Renal cortical epithelial cell (primary cell): ENCODE measurements at regions not wholly inside any gene's neighbourhood (a gene's known extent, or its start where the extent isn't known, plus 50 kb on each side); places are given as distances from the start of the nearest gene placed in this dataset.

Experiments used
- DNase-seq: peaks from one replicate; pipeline ENCODE4 v3.0.0-alpha.2; 2011; ENCODE audit warnings: low read depth

GRCh38 chr1:101316799-101317198 is 80.0 kb downstream of the S1PR1 start:
- DNase-seq = peak; percentile 78

GRCh38 chr1:101317590-101317989 is 80.8 kb downstream of the S1PR1 start:
- DNase-seq = no peak

- no peak for DNase-seq
Measured at GRCh38 chr1:101323535-101323934, 86.7 kb downstream of the S1PR1 start.

GRCh38 chr1:101325144-101325543 is 88.3 kb downstream of the S1PR1 start:
- DNase-seq = peak; percentile 55

GRCh38 chr1:101330427-101331130 is 93.8 kb downstream of the S1PR1 start:
- DNase-seq = peak; percentile 79

GRCh38 chr1:101331794-101332193 is 95.0 kb downstream of the S1PR1 start:
- DNase-seq = no peak

- no peak for DNase-seq
Measured at GRCh38 chr1:101332633-101333032, 95.8 kb downstream of the S1PR1 start.

- peak; percentile 50 for DNase-seq
Measured at GRCh38 chr1:101333186-101333585, 96.4 kb downstream of the S1PR1 start.

GRCh38 chr1:101337968-101338367 is 101.1 kb downstream of the S1PR1 start:
- no peak for DNase-seq

GRCh38 chr1:101338714-101339430 is 102.1 kb downstream of the S1PR1 start:
- no peak for DNase-seq

- DNase-seq = no peak
Measured at GRCh38 chr1:101344745-101345144, 107.9 kb downstream of the S1PR1 start.

- no peak for DNase-seq
Measured at GRCh38 chr1:101346419-101346818, 109.6 kb downstream of the S1PR1 start.

GRCh38 chr1:101356013-101356412 is 119.2 kb downstream of the S1PR1 start:
- no peak for DNase-seq

GRCh38 chr1:101356604-101357443 is 120.0 kb downstream of the S1PR1 start:
- no peak for DNase-seq

GRCh38 chr1:101357444-101357986 is 120.7 kb downstream of the S1PR1 start:
- peak; percentile 65 for DNase-seq

- DNase-seq = peak; percentile 16
Measured at GRCh38 chr1:101360506-101360905, 123.7 kb downstream of the S1PR1 start.

- no peak for DNase-seq
Measured at GRCh38 chr1:101363891-101364318, 127.1 kb downstream of the S1PR1 start.

GRCh38 chr1:101364370-101365120 is 127.7 kb downstream of the S1PR1 start:
- no peak for DNase-seq

- no peak for DNase-seq
Measured at GRCh38 chr1:101365186-101365585, 128.4 kb downstream of the S1PR1 start.

- DNase-seq = no peak
Measured at GRCh38 chr1:101365878-101366277, 129.1 kb downstream of the S1PR1 start.

GRCh38 chr1:101366513-101367215 is 129.8 kb downstream of the S1PR1 start:
- DNase-seq = peak; percentile 57
